IMR-90 (cell line): ENCODE measurements at regions not wholly inside any gene's neighbourhood (a gene's known extent, or its start where the extent isn't known, plus 50 kb on each side); places are given as distances from the start of the nearest gene placed in this dataset.

Experiments used
- ATAC-seq: fragments of 200-7000 bp; cut with Tn5 transposase; 2 replicates; pipeline ENCODE4 v1.9.1; 2020; ENCODE audit warnings: low read depth, mild to moderate bottlenecking, moderate library complexity
- BruUV-seq: library from RNA; stranded (reverse); fragments of 400-500 nt; replicated peaks from 2 replicates; lab custom pipeline; 2021; lab: Mats Ljungman, UMichigan
- CTCF ChIA-PET: fragments of 300-600 bp; formaldehyde crosslinking; extraction: SDS; loops from one replicate; lab custom pipeline; 2021; ENCODE audit warnings: antibody characterized with exemption; lab: Yijun Ruan, JAX
- POLR2A ChIA-PET: fragments of 300-600 bp; sonication (Branson Sonifier 250); formaldehyde crosslinking; loops from one replicate; lab custom pipeline; 2022; ENCODE audit warnings: antibody characterized with exemption; ENCODE audit not compliant: unreplicated experiment; lab: Charles Lee
- DNase-seq: peaks from one replicate; pipeline ENCODE4 v3.0.0; 2013
- H2AFZ ChIP-seq: replicated peaks from 2 replicates; pipeline ENCODE3; 2013; ENCODE audit warnings: low read length, mild to moderate bottlenecking; ENCODE audit not compliant: poor library complexity
- H2AK5ac ChIP-seq: 2 replicates; pipeline ENCODE4 v1.6.1; 2013; ENCODE audit warnings: low read depth, low read length, inconsistent platforms
- H2AK9ac ChIP-seq: replicated peaks from 2 replicates; pipeline ENCODE3; 2013; ENCODE audit warnings: mild to moderate bottlenecking, low read depth, low read length, moderate library complexity; ENCODE audit not compliant: poor library complexity
- H2BK120ac ChIP-seq: 2 replicates; pipeline ENCODE4 v1.6.1; 2013; ENCODE audit warnings: low read depth, low read length, inconsistent platforms
- H2BK15ac ChIP-seq: 3 replicates; pipeline ENCODE4 v1.6.1; 2013; ENCODE audit warnings: low read depth, low read length, inconsistent platforms
- H2BK20ac ChIP-seq: 2 replicates; pipeline ENCODE4 v1.6.1; 2013; ENCODE audit warnings: low read depth, mild to moderate bottlenecking, inconsistent platforms, low read length, moderate library complexity
- H2BK5ac ChIP-seq: 2 replicates; pipeline ENCODE4 v1.6.1; 2013; ENCODE audit warnings: mild to moderate bottlenecking, low read depth, low read length, inconsistent platforms; ENCODE audit not compliant: poor library complexity, severe bottlenecking
- H3K14ac ChIP-seq: replicated peaks from 2 replicates; pipeline ENCODE4 v1.6.1; 2013; ENCODE audit warnings: low read depth, low read length, inconsistent platforms
- H3K18ac ChIP-seq: 2 replicates; pipeline ENCODE4 v1.6.1; 2013; ENCODE audit warnings: low read depth, low read length, control low read depth
- H3K23ac ChIP-seq: 2 replicates; pipeline ENCODE4 v1.6.1; 2013; ENCODE audit warnings: low read depth, low read length, inconsistent platforms
- H3K27ac ChIP-seq: 2 replicates; pipeline ENCODE4 v1.5.1; 2013; ENCODE audit warnings: mild to moderate bottlenecking, control low read depth, low read length; ENCODE audit not compliant: insufficient read depth
- H3K27me3 ChIP-seq: 2 replicates; pipeline ENCODE4 v1.6.1; 2013; ENCODE audit warnings: low read length; ENCODE audit not compliant: control insufficient read depth, insufficient read depth
- H3K36me3 ChIP-seq: 2 replicates; pipeline ENCODE4 v1.6.1; 2013; ENCODE audit warnings: low read length, mixed read lengths; ENCODE audit not compliant: control insufficient read depth, insufficient read depth
- H3K4ac ChIP-seq: 2 replicates; pipeline ENCODE4 v1.6.1; 2013; ENCODE audit warnings: low read depth, low read length, inconsistent platforms
- H3K4me1 ChIP-seq: 2 replicates; pipeline ENCODE4 v1.6.1; 2013; ENCODE audit warnings: low read length, mixed read lengths; ENCODE audit not compliant: control insufficient read depth, insufficient read depth
- H3K4me2 ChIP-seq: 2 replicates; pipeline ENCODE4 v1.6.1; 2013; ENCODE audit warnings: low read depth, mild to moderate bottlenecking, control low read depth, low read length, moderate library complexity
- H3K4me3 ChIP-seq: 2 replicates; pipeline ENCODE4 v1.5.1; 2013; ENCODE audit warnings: low read depth, mild to moderate bottlenecking, control low read depth, low read length, moderate library complexity; ENCODE audit not compliant: insufficient read depth
- H3K56ac ChIP-seq: 2 replicates; pipeline ENCODE4 v1.6.1; 2013; ENCODE audit warnings: low read length, inconsistent platforms; ENCODE audit not compliant: insufficient read depth; ENCODE audit errors: extremely low read depth
- H3K79me1 ChIP-seq, 2 experiments: 2 replicates each; pipeline ENCODE4 v1.6.1; 2013; ENCODE audit warnings: low read length in 2 of 2, inconsistent platforms in 1 of 2, low read depth in 1 of 2
- H3K9ac ChIP-seq: 2 replicates; pipeline ENCODE4 v1.6.1; 2013; ENCODE audit warnings: low read depth, low read length, control low read depth
- H3K9me1 ChIP-seq: 2 replicates; pipeline ENCODE4 v1.6.1; 2013; ENCODE audit warnings: low read length, inconsistent platforms; ENCODE audit not compliant: insufficient read depth
- H3K9me3 ChIP-seq: 2 replicates; pipeline ENCODE4 v1.6.1; 2013; ENCODE audit warnings: low read length; ENCODE audit not compliant: control insufficient read depth, insufficient read depth
- H4K20me1 ChIP-seq: 2 replicates; pipeline ENCODE4 v1.6.1; 2013; ENCODE audit warnings: low read length, inconsistent platforms; ENCODE audit not compliant: insufficient read depth
- H4K5ac ChIP-seq: 2 replicates; pipeline ENCODE4 v1.6.1; 2013; ENCODE audit warnings: mild to moderate bottlenecking, low read depth, low read length, control low read depth
- H4K8ac ChIP-seq, 2 experiments: 2 replicates each; pipeline ENCODE4 v1.6.1; 2013; ENCODE audit warnings: low read depth in 2 of 2, low read length in 2 of 2, control low read depth in 1 of 2, inconsistent platforms in 1 of 2
- H4K91ac ChIP-seq: 2 replicates; pipeline ENCODE4 v1.6.1; 2013; ENCODE audit warnings: low read depth, low read length, inconsistent platforms; ENCODE audit not compliant: insufficient read depth
- BHLHE40 ChIP-seq: fragments of 150-350 bp; IDR thresholded peaks from 2 replicates; pipeline ENCODE4 v1.6.1; 2016; ENCODE audit warnings: mild to moderate bottlenecking, low read depth, low read length
- CEBPB ChIP-seq: IDR thresholded peaks from 2 replicates; pipeline ENCODE4 v1.6.1; 2012; ENCODE audit warnings: low read depth, low read length, improper control_type of control experiment
- CHD1 ChIP-seq: IDR thresholded peaks from 2 replicates; pipeline ENCODE4 v1.6.1; 2012; ENCODE audit warnings: low read depth, low read length, improper control_type of control experiment
- MAFK ChIP-seq: IDR thresholded peaks from 2 replicates; pipeline ENCODE4 v1.6.1; 2012; ENCODE audit warnings: low read depth, low read length, improper control_type of control experiment
- MAZ ChIP-seq: IDR thresholded peaks from 2 replicates; pipeline ENCODE4 v1.6.1; 2012; ENCODE audit warnings: low read depth, mild to moderate bottlenecking, low read length, improper control_type of control experiment, moderate library complexity, borderline replicate concordance
- MXI1 ChIP-seq: IDR thresholded peaks from 2 replicates; pipeline ENCODE4 v1.6.1; 2012; ENCODE audit warnings: low read depth, mild to moderate bottlenecking, low read length, moderate library complexity, borderline replicate concordance
- NFE2L2 ChIP-seq: fragments of 150-350 bp; IDR thresholded peaks from 2 replicates; pipeline ENCODE4 v1.6.1; 2016; ENCODE audit warnings: low read depth, mild to moderate bottlenecking, low read length
- POLR2A ChIP-seq: IDR thresholded peaks from 2 replicates; pipeline ENCODE4 v1.6.1; 2012; ENCODE audit warnings: mild to moderate bottlenecking, low read depth, low read length
- RAD21 ChIP-seq: IDR thresholded peaks from 2 replicates; pipeline ENCODE4 v1.6.1; 2012; ENCODE audit warnings: low read length, improper control_type of control experiment
- RFX5 ChIP-seq: IDR thresholded peaks from 2 replicates; pipeline ENCODE4 v1.8.0; 2012; ENCODE audit warnings: low read depth, mild to moderate bottlenecking, low read length, moderate library complexity
- SMC3 ChIP-seq: fragments of 150-350 bp; IDR thresholded peaks from 2 replicates; pipeline ENCODE4 v1.6.1; 2016; ENCODE audit warnings: low read depth, mild to moderate bottlenecking, antibody characterized with exemption, low read length, moderate library complexity
- WGBS, 2 experiments: methylation state at CpG; one replicate each; pipeline versions ENCODE4 v1.1.5 to v1.1.7; 2013; ENCODE audit warnings: missing lambda C conversion rate in 2 of 2; ENCODE audit not compliant: insufficient read length in 1 of 2; ENCODE audit errors: extremely low coverage in 2 of 2; 5-methylcytosine and 5-hydroxymethylcytosine counted together
- dilution Hi-C: fragments of 300-500 bp; cut with HindIII; formaldehyde crosslinking; loops from one replicate; pipeline ENCODE4 v1.14.3; 2018; ENCODE audit warnings: low sequenced_read_pairs; ENCODE audit not compliant: unreplicated experiment
- in situ Hi-C: fragments of 300-500 bp; cut with MboI; formaldehyde crosslinking; loops from 3 replicates; pipeline ENCODE4 v1.14.3; 2019; ENCODE audit warnings: low sequenced_read_pairs, inconsistent platforms, mixed read lengths
- intact Hi-C: fragments of 100-400 bp; cut with micrococcal nuclease; formaldehyde crosslinking; loops from 2 replicates; pipeline ENCODE4 v1.10.0; 2022
- TF ChIP-seq, protein P1 (sequence below): fragments of 150-350 bp; IDR thresholded peaks from 2 replicates; pipeline ENCODE4 v1.6.1; 2016; ENCODE audit warnings: low read depth, mild to moderate bottlenecking, low read length, moderate library complexity, borderline replicate concordance
- TF ChIP-seq, protein P2 (sequence below): fragments of 150-350 bp; IDR thresholded peaks from 2 replicates; pipeline ENCODE4 v1.6.1; 2017; ENCODE audit warnings: mild to moderate bottlenecking, antibody characterized with exemption, low read length, low read depth

DNA sequence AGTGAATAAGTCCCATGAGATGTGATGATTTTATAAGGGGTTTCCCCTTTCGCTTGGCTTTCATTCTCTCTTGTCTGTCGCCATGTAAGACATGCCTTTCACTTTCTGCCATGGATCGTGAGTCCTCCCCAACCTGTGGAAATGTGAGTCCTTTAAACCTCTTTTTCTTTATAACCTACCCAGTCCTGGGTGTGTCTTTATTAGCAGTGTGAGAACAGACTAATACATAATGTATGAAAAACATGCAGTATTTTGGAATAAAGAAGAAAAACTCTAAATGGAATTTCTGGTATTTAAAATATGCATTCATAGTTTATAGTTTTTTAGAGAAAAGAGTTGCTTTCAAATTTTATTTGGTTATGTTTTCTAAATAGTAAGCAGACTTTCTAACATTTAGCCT lies 360.7 kb downstream of the PCDH7 start:
- Histone ChIP-seq H2BK20ac (0 out of 2 replicates have a peak overlapping the region, but pooled peaks have one; percentile 25), H3K14ac (no peak overlapping the region; the same call in 1 of the 2 replicates), H3K4me1 (0 out of 2 replicates have a peak, but pooled peaks cover 2% of the 10 kb centered on the region), H3K18ac (no peak overlapping the region), H3K27me3 (no peaks in the 10 kb centered on the region), H4K91ac (peak overlapping the region; percentile 70), H2BK5ac (peak overlapping the region; percentile 15), H2AFZ (no peak overlapping the region), H3K9me1 (no peaks in the 10 kb centered on the region), H3K79me1 (no peaks in the 10 kb centered on the region), H3K23ac (no peak overlapping the region), H3K4ac (peak overlapping the region; percentile 21; the same call in 1 of the 2 replicates), H3K4me3 (no peak overlapping the region), H4K8ac (0 out of 4 replicates have a peak overlapping the region, but pooled peaks of 1 of the 2 experiments have one; percentile 2), H3K27ac (no peak overlapping the region), H2AK5ac (0 out of 2 replicates have a peak overlapping the region, but pooled peaks have one; percentile 20), H3K9ac (no peak overlapping the region), H2BK120ac (peak overlapping the region; percentile 59), H4K20me1 (no peaks in the 10 kb centered on the region), H3K9me3 (no peaks in the 10 kb centered on the region), H3K36me3 (no peaks in the 10 kb centered on the region), H3K56ac (no peak overlapping the region), H4K5ac (no peak overlapping the region), H2AK9ac (no peak overlapping the region), H3K4me2 (no peak overlapping the region), H2BK15ac (0 out of 3 replicates have a peak overlapping the region, but pooled peaks have one; percentile 27)
- ChIA-PET POLR2A (no interaction called here), CTCF (interaction anchor here (0.6 kb wide), 1 partner anchor 58 kb away, joined by 4 read pairs; no protein-coding TSS in a partner anchor)
- no TSS peak for BruUV-seq
- no CpG with 5 or more reads among the region's 3 CpGs for WGBS, 2 experiments
- DNase-seq (peak; percentile 19), ATAC-seq (peak; percentile 51)
- TF ChIP-seq NFE2L2: no peak
- no peak for TF ChIP-seq BHLHE40
- TF ChIP-seq MAZ: no peak
- TF ChIP-seq, protein P1, sequence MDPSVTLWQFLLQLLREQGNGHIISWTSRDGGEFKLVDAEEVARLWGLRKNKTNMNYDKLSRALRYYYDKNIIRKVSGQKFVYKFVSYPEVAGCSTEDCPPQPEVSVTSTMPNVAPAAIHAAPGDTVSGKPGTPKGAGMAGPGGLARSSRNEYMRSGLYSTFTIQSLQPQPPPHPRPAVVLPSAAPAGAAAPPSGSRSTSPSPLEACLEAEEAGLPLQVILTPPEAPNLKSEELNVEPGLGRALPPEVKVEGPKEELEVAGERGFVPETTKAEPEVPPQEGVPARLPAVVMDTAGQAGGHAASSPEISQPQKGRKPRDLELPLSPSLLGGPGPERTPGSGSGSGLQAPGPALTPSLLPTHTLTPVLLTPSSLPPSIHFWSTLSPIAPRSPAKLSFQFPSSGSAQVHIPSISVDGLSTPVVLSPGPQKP: no peak
- TF ChIP-seq MAFK: no peak
- no peak for TF ChIP-seq SMC3
- TF ChIP-seq MXI1: no peak
- no peak for TF ChIP-seq RAD21
- no peak for TF ChIP-seq CEBPB
- no peak for TF ChIP-seq CHD1
- TF ChIP-seq POLR2A: no peak
- no peak for TF ChIP-seq RFX5
- TF ChIP-seq, protein P2, sequence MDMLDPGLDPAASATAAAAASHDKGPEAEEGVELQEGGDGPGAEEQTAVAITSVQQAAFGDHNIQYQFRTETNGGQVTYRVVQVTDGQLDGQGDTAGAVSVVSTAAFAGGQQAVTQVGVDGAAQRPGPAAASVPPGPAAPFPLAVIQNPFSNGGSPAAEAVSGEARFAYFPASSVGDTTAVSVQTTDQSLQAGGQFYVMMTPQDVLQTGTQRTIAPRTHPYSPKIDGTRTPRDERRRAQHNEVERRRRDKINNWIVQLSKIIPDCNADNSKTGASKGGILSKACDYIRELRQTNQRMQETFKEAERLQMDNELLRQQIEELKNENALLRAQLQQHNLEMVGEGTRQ: no peak
- in situ Hi-C loops (no loop called here), intact Hi-C loops (no loop called here), dilution Hi-C loops (no loop called here)
